GM18502 (cell line): ENCODE measurements at regions not wholly inside any gene's neighbourhood (a gene's known extent, or its start where the extent isn't known, plus 50 kb on each side); places are given as distances from the start of the nearest gene placed in this dataset.
"Not testable (repeated sequence)": the region's sequence is repeated elsewhere in the genome, so short reads cannot be mapped to it uniquely, and the experiment has no call there.

Source experiments
- ATAC-seq: cut with Tn5 transposase; IDR thresholded peaks from one replicate; pipeline ENCODE4 v1.9.1; 2021; ENCODE audit warnings: mild to moderate bottlenecking; ENCODE audit not compliant: unreplicated experiment, poor library complexity

DNA sequence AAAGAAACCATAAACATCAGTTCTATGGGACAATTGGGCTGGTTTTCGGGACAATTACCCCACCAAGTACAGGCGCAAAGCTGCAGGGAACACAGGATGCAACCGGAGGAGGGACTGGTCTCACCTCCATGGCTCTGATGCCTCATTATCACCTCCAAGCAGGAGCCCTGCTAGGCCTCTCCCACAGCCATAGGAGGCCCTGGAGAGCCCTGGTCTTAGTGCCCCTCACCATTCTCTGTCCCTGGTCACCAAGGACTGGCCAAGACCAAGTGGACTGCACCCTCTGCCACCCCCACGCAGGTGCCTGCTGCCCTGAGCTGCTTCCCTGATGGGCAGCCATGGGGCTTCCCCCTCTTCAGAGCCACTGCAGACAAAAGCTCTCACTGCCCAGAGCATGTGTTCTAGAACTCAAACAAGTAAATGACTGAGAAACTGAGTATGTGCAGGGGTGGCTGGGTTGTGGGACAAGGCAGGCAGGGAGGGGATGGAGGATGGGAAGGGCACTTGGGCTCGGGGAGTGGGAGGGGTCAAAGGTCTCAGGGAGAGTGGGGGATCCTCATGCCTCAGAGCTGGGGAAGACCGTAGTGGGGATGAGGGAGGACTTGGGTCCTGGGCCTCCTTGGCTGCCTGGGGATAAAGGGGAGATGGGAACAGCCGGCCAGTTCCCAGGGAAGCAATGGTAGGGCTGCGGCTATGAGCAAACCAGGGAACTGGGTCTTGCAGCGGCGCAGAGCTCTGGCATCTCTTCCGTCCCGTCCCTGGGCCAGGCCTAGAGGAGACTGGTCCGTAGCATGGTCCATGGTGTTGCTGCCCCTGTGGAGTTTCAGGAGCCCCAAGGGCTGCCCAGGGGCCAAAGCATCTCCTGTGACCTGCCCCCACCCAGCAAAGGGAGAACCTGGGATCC lies 435.1 kb downstream of the PREX1 start:
- no peak for ATAC-seq

DNA sequence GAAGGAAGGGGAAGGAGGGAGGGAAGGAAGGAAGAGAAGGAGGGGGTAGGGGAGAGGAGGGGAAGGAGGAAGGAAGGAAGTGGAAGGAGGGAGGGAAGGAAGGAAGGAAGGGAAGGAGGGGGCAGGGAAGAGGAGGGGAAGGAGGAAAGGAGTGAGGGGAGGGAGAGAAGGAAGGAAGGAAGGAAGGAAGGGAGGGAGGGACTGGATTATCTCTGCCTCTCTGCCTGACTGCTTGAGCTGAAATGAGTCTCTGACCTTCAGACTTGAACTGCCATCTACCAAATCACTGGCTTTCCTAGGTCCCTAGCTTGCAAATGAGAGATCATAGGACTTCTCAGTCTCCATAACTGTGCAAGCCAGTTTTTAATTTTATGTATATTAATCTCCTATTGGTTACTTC lies 436.8 kb downstream of the PREX1 start:
- no peak for ATAC-seq

- no peak for ATAC-seq
Measured at GRCh38 chr20:48387675-48388074, 440.1 kb downstream of the PREX1 start.

- ATAC-seq = no peak
Measured at GRCh38 chr20:48385527-48385926, 442.3 kb downstream of the PREX1 start.

DNA sequence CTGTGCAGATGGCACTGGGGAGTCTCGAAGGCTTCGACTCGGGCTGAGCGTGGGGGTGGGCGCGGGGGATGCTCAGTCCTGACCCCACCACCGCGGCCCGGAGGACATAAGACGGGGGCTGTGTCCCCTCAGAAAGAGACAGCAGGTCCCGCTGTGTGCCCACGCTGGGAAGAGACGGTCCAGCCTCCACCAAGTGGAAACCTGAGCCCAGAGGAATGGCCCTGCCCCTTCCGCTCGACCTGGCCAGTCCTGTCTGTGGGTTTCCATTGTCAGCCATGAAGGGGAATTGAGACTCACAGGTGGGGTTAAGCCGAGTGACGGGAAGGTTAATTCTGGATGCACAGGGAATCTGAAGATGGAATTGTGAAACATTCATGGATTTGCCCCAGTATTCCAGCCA lies 442.7 kb downstream of the PREX1 start:
- no peak for ATAC-seq

GRCh38 chr20:48384147-48384818 lies 443.5 kb downstream of the PREX1 start:
- ATAC-seq = no peak

DNA sequence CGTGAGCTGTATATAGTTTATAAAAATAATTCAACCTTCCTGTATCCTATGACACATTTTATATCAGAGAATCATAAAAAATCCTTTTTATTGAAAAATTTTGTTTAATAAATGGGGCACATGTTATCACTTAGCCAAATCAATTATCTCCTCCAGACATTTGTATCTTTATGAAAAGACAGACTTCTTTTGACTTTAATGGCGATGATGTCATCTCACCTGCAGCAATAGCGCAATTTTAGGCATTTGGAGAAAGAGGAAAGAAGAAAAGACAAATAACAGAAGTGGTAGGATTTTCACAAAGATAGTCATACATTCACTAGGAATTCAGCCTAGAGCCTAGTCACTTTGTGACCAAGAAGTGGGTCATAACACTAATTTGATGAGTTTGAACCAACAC lies 444.5 kb downstream of the PREX1 start:
- ATAC-seq = no peak

- no peak for ATAC-seq
Measured at GRCh38 chr20:48382304-48382703, 445.5 kb downstream of the PREX1 start.

DNA sequence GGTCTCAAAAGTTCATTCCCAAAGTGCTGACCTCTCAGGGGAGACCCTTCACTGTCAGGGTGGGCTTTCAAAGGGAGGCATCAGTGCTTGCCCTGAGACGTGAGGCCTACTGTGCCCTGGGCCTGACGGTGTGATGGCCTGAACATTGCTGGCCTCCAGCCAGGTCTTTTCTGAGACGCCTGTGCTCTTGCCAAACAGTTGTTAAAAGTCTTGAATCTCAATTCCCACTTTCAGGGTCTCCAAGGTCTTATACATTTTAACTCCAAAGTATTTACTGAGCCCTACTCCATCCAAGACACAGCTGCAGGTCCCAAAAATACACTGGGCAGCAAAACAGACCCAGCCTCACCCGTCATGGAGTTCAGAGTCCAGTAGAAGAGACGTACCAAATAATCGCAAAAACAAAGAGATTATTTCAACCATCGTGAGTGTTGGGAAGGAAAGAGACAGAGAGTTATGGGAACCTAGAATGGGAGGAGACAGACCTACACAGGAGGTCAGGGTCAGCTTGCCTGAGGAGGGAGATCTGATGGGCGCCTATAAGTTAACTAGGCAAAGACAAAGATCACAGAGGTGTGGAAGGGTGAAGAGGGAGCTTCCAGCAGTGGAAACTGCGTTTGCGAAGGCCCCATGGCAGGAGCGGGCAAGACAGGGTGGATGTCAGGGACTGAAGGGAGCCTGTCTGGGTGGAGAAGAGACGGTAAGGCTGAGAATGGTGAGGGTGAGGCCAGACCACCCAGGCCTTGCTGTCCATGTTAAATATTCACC lies 446.3 kb downstream of the PREX1 start:
- ATAC-seq = no peak

DNA sequence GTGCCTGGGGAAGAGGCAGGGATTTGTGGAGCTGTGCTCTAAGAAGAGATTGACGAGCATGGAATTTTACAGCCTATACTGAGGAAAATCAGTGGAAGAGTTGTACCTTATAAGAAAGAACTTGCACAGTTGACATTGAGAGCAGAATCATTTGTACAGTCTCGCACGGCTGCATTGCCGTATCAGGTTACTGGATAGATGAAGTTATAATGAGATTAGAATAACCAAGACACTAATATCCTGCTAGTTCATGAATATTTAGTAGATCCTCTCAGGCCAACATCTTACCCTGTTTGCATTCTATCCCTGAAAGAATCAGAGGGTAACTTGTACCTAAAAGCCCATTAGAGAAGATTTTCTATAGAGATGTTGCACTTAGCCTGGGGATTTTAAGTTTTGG lies 447.1 kb downstream of the PREX1 start:
- no peak for ATAC-seq

- no peak for ATAC-seq
Measured at GRCh38 chr20:48378976-48379675, 448.7 kb downstream of the PREX1 start.

- no peak for ATAC-seq
Measured at GRCh38 chr20:48377940-48378339, 449.9 kb downstream of the PREX1 start.

GRCh38 chr20:48375804-48376203 lies 452.0 kb downstream of the PREX1 start:
- no peak for ATAC-seq

DNA sequence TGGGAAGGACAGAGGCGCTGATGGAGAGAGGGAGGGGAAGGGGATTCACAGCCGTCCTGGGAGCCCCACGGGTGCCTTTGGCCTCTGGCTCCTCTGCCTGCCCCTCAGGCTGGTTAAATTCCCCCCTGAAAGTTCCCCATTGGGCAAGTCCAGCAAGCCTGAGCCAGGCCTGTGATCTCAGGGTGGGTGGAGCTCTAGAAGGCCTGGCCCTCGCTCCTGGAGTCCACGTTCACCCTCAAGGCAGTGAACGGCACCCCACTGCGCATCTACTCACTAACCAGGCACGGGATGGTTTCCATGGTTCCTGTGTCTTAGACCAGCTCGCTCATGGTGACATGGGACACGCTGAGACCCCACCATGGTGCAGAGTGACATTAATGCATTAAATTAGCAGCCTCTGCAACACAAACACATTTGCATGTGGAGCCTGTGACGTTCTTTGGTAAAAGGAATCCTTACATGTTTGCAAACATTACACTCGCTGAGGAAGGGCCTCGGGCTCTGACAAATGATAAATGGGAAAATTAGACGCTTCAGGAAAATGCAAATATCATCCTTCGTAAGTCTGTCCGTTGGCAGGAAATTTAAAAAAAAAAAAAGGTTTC lies 452.7 kb downstream of the PREX1 start:
- no peak for ATAC-seq

GRCh38 chr20:48374031-48374907 lies 453.5 kb downstream of the PREX1 start:
- ATAC-seq = not testable (repeated sequence)

DNA sequence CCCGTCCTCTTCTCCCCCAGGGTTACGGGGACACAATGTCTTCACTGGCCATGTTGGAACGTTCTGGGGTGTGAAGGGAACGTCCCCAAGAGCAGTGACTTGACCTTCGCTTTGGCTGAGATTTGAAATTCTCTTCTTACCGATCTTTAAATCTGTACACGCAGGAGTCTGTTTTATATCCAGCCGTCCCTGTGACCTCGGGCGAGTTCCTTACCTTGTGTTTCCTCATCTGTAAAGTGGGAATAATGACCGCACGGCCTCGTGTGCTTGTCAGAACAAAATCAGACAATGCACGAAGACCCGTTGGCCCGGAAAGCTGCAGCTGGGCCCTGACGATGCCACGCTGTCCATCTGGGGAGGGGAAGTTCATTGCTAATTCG lies 454.3 kb downstream of the PREX1 start:
- no peak for ATAC-seq

DNA sequence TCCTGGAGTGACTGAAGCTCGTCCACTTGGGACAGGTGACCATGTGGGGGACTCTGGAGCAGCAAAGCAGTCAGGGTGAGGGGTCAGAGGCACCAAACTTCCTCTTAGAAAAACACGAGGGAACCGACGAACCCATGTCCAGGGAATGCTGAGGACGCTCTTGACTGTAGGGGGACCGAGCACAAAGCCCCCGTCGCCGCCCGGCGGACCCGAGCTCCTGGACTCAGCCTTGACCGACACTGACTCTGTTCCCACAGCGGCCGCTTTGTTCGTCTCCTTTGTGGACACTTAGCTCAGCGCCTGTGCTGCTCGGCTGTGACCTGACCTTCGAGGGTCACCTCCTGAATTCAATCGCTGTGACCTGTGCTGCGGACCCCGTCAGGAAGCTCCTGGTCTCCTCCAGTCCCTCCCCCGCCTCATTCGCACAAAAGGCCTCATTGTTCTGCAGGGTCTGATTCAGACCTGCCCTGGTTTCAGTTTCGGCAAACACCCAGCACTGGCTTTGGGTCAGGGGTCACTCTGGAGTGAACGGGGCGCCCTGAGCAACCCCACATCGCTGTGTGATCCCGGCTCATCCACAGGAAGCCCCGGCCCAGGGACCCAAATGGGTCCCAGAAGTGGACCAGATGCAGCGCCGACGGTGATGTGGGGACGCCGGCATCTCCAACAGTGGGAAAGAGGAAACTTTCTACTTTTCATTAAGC lies 454.8 kb downstream of the PREX1 start:
- not testable (repeated sequence) for ATAC-seq

DNA sequence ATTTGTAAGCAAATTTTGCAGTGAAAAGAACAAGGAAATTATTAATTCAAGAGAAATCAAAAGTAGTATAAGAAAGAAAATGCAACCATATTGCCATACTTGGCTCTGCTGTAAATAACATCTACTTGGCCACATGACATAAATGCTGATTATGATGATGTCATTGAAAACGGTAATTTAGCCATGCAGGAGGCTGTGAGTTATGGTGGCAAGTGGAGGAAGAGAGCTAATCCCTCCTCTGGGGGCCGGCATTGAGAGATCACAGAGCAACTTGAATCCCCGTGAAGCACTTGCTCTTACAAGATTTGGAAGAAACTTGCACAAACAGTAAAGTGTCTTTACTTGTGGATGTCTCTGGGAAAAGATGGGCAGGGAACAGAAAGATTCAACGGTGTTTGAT lies 456.6 kb downstream of the PREX1 start:
- ATAC-seq = no peak
